HUES6 (cell line): ENCODE measurements at regions not wholly inside any gene's neighbourhood (a gene's known extent, or its start where the extent isn't known, plus 50 kb on each side); places are given as distances from the start of the nearest gene placed in this dataset.

Experiments used
- H3K27ac ChIP-seq: 2 replicates; pipeline ENCODE4 v1.7.0; 2013; ENCODE audit warnings: low read depth, mild to moderate bottlenecking, low read length, inconsistent platforms
- H3K27me3 ChIP-seq: 2 replicates; pipeline ENCODE4 v1.6.1; 2013; ENCODE audit warnings: low read length; ENCODE audit not compliant: control insufficient read depth, insufficient read depth
- H3K36me3 ChIP-seq: 2 replicates; pipeline ENCODE4 v1.6.1; 2013; ENCODE audit warnings: low read length; ENCODE audit not compliant: control insufficient read depth, insufficient read depth
- H3K4me1 ChIP-seq: 2 replicates; pipeline ENCODE4 v1.6.1; 2013; ENCODE audit warnings: low read length; ENCODE audit not compliant: control insufficient read depth, insufficient read depth
- H3K4me3 ChIP-seq: 2 replicates; pipeline ENCODE4 v1.5.1; 2013; ENCODE audit warnings: low read depth, low read length
- H3K9ac ChIP-seq: one replicate; pipeline ENCODE4 v1.6.1; 2013; ENCODE audit warnings: mild to moderate bottlenecking, low read length
- H3K9me3 ChIP-seq: 2 replicates; pipeline ENCODE4 v1.6.1; 2013; ENCODE audit warnings: low read depth, low read length; ENCODE audit not compliant: control insufficient read depth, insufficient read depth

DNA sequence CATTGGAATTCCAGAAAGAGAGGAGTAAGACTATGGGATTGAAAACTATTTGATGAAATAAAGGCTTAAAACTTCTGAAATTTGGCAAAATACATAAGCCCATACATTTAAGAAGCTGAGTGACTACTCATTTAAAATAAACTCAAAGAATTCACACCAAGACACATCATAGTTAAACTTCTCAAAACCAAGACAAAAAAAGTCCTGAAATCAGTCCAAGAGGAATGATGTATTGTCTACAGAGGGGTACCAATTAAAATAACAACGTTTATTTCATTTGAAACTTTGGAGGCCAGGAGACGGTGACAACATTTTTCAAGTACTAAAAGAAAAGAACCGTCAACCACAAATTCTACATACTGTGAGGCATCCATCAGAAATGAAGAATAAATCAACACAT, 841.4 kb upstream of the MAP3K7 start:
- no peaks in the 10 kb centered on the region for H3K27me3 ChIP-seq
- H3K4me3 ChIP-seq, result no peak overlapping the region
- H3K4me1 ChIP-seq, result no peaks in the 10 kb centered on the region
- no peak overlapping the region for H3K9ac ChIP-seq
- no peaks in the 10 kb centered on the region for H3K9me3 ChIP-seq
- no peaks in the 10 kb centered on the region for H3K36me3 ChIP-seq
- H3K27ac ChIP-seq, result no peak overlapping the region

DNA sequence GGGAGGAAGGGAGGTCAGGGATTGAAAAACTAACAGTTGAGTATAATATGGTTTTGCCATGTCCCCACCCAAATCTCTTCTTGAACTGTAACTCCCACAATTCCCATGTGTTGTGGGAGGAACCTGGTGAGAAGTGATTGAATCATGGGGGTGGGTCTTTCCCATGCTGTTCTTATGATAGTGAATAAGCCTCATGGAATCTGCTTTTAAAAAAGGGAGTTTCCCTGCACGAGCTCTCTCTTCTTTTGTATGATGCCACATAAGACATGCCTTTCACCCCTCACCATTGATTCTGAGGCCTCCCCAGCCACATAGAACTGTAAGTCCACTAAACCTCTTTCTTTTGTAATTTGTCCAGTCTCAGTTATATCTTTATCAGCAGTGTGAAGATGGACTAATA, 833.4 kb upstream of the MAP3K7 start:
- no peaks in the 10 kb centered on the region for H3K27me3 ChIP-seq
- H3K4me1 ChIP-seq, result no peaks in the 10 kb centered on the region
- H3K9me3 ChIP-seq, result peaks cover 11% of the 10 kb centered on the region
- no peak overlapping the region for H3K27ac ChIP-seq
- H3K4me3 ChIP-seq, result no peak overlapping the region
- H3K36me3 ChIP-seq, result no peaks in the 10 kb centered on the region
- no peak overlapping the region for H3K9ac ChIP-seq

DNA sequence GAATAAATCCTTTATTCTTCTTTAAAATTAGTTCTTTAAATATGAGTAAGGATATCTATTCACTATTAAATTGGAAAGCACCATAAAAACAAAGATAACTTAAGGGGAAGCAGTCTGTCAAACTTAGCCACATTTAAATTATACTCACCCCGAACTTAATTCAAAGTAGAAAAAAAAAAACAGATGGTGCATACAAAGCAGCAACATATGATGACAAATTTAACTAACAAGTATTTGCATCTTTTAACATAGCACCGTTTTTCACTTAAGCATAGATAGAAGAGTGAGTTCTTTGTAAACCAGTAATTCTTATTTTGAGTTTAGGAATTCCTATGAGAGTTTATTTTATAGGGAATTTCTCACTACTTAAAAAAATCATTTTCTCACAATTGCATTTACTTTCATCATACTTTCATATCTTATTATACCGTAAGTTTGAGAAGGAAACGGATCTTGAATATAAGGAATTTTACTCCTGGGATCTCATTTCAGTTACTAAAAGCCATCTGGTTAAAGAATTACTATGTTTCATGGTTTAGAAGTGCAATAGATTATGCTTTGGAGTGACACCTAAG, 828.2 kb upstream of the MAP3K7 start:
- Histone ChIP-seq H3K27ac (no peak overlapping the region), H3K36me3 (no peaks in the 10 kb centered on the region), H3K4me1 (no peaks in the 10 kb centered on the region), H3K9me3 (peaks cover 11% of the 10 kb centered on the region), H3K4me3 (no peak overlapping the region), H3K9ac (no peak overlapping the region), H3K27me3 (no peaks in the 10 kb centered on the region)

DNA sequence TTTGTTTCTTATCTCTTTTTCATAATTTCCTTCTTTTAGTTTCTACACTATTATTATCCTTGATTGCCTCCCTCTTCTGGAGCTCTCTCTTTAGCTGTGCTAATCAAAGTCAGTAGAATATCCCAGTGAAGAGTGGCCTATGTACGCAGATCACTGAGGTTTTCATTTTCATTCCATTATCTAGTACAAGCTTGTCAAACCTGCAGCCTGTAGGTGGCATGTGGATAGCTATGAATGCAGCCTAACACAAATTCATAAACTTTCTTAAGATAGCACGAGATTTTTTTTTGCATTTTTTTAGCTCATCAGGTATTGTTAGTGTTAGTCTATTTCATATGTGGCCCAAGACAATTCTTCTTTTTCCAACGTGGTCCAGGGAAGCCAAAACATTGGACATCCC, 825.7 kb upstream of the MAP3K7 start:
- Histone ChIP-seq H3K27ac (no peak overlapping the region), H3K27me3 (no peaks in the 10 kb centered on the region), H3K4me1 (no peaks in the 10 kb centered on the region), H3K9me3 (no peaks in the 10 kb centered on the region), H3K9ac (no peak overlapping the region), H3K36me3 (no peaks in the 10 kb centered on the region), H3K4me3 (no peak overlapping the region)

DNA sequence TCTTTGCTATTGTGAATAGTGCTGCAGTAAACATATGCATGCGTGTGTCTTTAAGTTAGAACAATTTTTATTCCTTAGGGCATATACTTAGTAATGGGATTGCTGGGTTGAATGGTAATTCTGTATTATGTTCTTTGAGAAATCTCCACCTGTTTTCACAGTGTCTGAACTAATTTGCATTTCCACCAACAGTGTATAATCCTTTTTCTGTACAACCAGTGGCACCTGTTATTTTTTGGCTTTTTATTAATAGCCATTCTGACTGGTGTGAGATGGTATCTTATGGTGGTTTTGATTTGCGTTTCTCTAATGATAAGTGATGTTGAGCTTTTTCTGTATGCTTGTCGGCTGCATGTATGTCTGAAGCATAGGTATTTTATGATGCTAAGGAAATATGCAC, 820.8 kb upstream of the MAP3K7 start:
- no peak overlapping the region for H3K27ac ChIP-seq
- H3K27me3 ChIP-seq, result no peaks in the 10 kb centered on the region
- no peaks in the 10 kb centered on the region for H3K9me3 ChIP-seq
- H3K9ac ChIP-seq, result no peak overlapping the region
- no peaks in the 10 kb centered on the region for H3K4me1 ChIP-seq
- H3K36me3 ChIP-seq, result no peaks in the 10 kb centered on the region
- H3K4me3 ChIP-seq, result no peak overlapping the region

DNA sequence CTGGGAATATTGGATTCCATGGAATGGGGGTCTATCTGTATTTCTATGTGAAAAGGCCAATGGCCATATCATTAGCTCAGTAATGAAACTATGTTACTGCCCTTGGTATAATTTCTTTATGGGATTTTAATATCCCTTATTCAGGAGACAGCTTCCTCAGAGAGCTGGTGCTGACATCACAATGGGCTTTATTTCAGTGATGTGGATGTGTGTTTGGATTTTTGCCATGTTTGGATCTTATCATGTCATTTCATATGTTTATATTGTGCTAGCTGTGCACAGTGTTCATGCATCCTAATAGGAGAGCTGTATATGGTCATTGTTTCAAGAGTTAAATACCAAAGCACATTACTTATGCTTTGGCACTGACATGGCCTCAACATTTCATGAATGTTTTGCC, 806.1 kb upstream of the MAP3K7 start:
- H3K27ac ChIP-seq, result no peak overlapping the region

DNA sequence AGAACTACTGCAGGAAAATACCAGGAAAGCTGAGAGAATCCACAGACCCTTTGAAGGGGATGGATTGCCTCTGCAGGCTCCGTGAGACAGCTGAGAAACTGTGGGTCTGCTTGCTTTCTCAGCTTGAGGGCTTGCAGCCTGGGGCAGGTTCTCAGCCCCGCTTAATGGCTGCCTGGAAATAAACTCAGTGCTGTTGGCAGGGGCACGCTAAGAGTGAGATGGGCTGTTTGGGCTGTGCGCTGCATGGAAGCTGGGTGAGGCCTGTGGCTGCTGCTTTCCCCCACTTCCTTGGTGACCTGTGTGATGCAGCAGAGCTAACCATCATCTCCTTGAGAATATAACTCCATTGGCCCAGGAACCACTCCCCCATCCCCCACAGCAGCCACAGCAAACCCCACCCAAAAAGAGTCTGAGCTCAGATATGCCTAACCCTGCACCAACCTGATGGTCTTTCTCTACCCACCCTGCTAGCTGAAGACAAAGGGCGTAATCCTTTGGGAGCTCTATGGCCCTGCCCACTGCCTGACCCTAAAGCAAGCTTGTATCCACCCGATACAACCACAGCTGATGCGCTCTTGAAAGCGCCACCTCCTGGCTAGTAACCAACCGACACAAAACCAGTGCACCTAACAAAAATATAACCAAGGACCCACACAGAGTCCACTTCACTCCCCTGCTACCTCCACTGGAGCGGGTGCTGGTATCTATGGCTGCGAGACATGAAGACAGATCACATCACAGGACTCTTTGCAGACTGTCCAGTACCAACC, 800.6 kb upstream of the MAP3K7 start:
- H3K27ac ChIP-seq, result no peak overlapping the region
- peaks cover 6% of the 10 kb centered on the region; the same call in 1 of the 2 replicates for H3K4me1 ChIP-seq
- no peak overlapping the region for H3K9ac ChIP-seq
- H3K9me3 ChIP-seq, result 0 out of 2 replicates have a peak, but pooled peaks cover 2% of the 10 kb centered on the region
- H3K27me3 ChIP-seq, result no peaks in the 10 kb centered on the region
- no peak overlapping the region for H3K4me3 ChIP-seq
- H3K36me3 ChIP-seq, result no peaks in the 10 kb centered on the region

More for the DNA sequence above, 806.1 kb upstream of the MAP3K7 start:
- no peaks in the 10 kb centered on the region for H3K4me1 ChIP-seq
- H3K36me3 ChIP-seq, result no peaks in the 10 kb centered on the region
- 0 out of 2 replicates have a peak, but pooled peaks cover 2% of the 10 kb centered on the region for H3K9me3 ChIP-seq
- H3K9ac ChIP-seq, result no peak overlapping the region
- no peaks in the 10 kb centered on the region for H3K27me3 ChIP-seq
- no peak overlapping the region for H3K4me3 ChIP-seq

DNA sequence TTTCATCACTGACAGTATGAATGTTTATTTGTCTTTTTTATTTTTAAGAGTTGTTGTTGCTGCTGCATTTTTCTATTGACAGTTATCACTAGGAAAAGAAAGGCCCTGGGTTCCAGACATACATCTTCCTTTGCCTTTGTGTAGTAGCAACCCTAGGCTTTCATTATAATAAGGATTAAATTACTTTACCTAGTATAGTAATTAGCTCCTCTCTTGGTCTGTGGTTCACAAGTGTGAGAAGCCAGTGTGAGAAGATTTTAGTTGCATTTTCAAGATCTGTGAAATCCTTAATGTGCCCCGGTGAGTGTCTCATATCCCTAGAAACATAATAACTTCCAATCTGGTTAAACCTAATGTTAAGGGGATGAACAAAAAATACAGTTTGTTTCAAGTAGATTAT, 799.3 kb upstream of the MAP3K7 start:
- Histone ChIP-seq H3K4me3 (no peak overlapping the region), H3K9ac (no peak overlapping the region), H3K9me3 (0 out of 2 replicates have a peak, but pooled peaks cover 2% of the 10 kb centered on the region), H3K27ac (no peak overlapping the region), H3K4me1 (peaks cover 6% of the 10 kb centered on the region; the same call in 1 of the 2 replicates), H3K36me3 (no peaks in the 10 kb centered on the region), H3K27me3 (no peaks in the 10 kb centered on the region)

DNA sequence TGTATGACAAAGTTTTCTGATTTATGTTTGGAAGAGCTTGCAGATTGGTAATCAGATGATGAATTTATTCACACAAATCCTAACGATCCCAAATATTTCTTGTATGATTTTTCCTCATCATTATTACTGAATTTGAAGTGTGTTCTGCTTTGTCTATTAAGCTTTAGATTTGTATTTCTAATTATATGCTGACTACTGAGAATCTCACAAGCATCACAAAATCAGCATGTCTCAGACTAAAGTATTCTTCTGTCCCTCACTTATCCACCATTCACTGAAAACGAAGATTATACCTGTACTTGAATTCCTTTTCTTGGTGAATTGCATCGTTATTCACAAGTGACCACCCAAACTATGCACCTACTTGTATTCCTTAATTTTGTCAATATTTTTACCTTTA, 796.3 kb upstream of the MAP3K7 start:
- Histone ChIP-seq H3K27ac (no peak overlapping the region), H3K36me3 (no peaks in the 10 kb centered on the region), H3K4me1 (peaks cover 6% of the 10 kb centered on the region; the same call in 1 of the 2 replicates), H3K9ac (no peak overlapping the region), H3K4me3 (no peak overlapping the region), H3K27me3 (no peaks in the 10 kb centered on the region), H3K9me3 (no peaks in the 10 kb centered on the region)

DNA sequence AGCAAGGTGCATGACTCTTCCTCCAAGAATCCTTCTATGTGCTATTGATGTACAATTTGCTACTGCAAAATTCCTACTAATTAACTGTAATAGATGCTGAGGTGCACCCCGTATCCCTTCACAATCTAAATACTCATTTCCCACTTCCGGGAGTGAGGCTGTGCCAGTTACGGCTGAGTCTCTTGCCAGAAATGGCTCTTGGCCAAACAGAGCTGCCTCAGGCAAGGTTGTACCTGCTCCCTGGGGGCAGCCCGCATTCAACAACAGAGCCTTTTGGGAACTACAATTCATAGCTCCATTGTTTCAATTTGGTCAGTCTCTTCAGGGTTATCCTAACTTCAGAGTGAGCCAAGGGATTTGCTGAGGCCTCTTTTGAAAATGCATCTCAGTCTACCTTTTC, 789.8 kb upstream of the MAP3K7 start:
- Histone ChIP-seq H3K4me3 (no peak overlapping the region), H3K27ac (no peak overlapping the region), H3K9ac (no peak overlapping the region), H3K9me3 (no peaks in the 10 kb centered on the region), H3K36me3 (no peaks in the 10 kb centered on the region), H3K4me1 (no peaks in the 10 kb centered on the region), H3K27me3 (no peaks in the 10 kb centered on the region)

DNA sequence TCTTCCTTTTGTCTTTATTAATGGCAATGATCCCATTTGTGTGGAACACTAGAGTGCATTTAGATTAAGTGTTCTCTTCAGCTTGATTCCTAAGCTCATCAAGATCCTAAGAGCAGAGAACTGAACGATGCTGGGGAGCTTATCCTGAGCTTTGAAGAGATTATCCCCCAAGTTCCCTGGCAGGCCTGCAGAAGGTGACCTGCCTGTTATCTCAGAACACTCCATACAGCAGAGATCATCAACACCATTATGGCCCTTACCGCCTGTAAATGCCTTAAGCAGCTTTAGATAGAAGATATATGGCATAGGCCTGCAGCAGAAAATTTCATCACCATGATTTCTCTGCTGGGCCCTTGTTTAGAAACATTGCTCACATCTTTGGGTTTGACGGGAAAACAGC, 779.9 kb upstream of the MAP3K7 start:
- Histone ChIP-seq H3K27ac (no peak overlapping the region), H3K27me3 (no peaks in the 10 kb centered on the region), H3K9me3 (no peaks in the 10 kb centered on the region), H3K4me3 (no peak overlapping the region), H3K4me1 (no peaks in the 10 kb centered on the region), H3K9ac (no peak overlapping the region), H3K36me3 (no peaks in the 10 kb centered on the region)
